DND-41 (cell line): ENCODE measurements at regions not wholly inside any gene's neighbourhood (a gene's known extent, or its start where the extent isn't known, plus 50 kb on each side); places are given as distances from the start of the nearest gene placed in this dataset.

ENCODE experiments used
- ATAC-seq: fragments of 200-7000 bp; cut with Tn5 transposase; 3 replicates; pipeline ENCODE4 v1.9.1; 2021; ENCODE audit warnings: low read depth; ENCODE audit not compliant: insufficient read depth
- DNase-seq: peaks from one replicate; pipeline ENCODE4 v3.0.0-alpha.2; 2020
- H2AFZ ChIP-seq: 2 replicates; pipeline ENCODE4 v1.6.0; 2012; ENCODE audit warnings: low read depth, low read length
- H3K27ac ChIP-seq: 2 replicates; pipeline ENCODE4 v1.5.1; 2012; ENCODE audit warnings: low read length, inconsistent platforms
- H3K27me3 ChIP-seq: fragments of 200-600 bp; sonication (generic); 2 replicates; pipeline ENCODE4 v1.6.0; 2012; ENCODE audit warnings: low read length, mild to moderate bottlenecking, inconsistent platforms; ENCODE audit not compliant: insufficient read depth, poor library complexity
- H3K36me3 ChIP-seq: 2 replicates; pipeline ENCODE4 v1.5.1; 2012; ENCODE audit warnings: low read length, inconsistent platforms; ENCODE audit not compliant: insufficient read depth
- H3K4me1 ChIP-seq: 2 replicates; pipeline ENCODE4 v1.5.1; 2012; ENCODE audit warnings: mild to moderate bottlenecking, low read length; ENCODE audit not compliant: insufficient read depth
- H3K4me2 ChIP-seq: 2 replicates; pipeline ENCODE4 v1.6.0; 2012; ENCODE audit warnings: mild to moderate bottlenecking, moderate library complexity, low read length, inconsistent platforms; ENCODE audit not compliant: insufficient read depth
- H3K4me3 ChIP-seq, 2 experiments: fragments of 200-600 bp in 1 of 2; shearing (Covaris generic) in 1 of 2; 2 replicates each; pipeline ENCODE4 v1.5.1; 2012 to 2016; ENCODE audit warnings: inconsistent platforms in 2 of 2, low read length in 2 of 2, mild to moderate bottlenecking in 2 of 2, low read depth in 1 of 2, moderate library complexity in 1 of 2
- H3K79me2 ChIP-seq: 2 replicates; pipeline ENCODE4 v1.6.0; 2012; ENCODE audit warnings: low read length, inconsistent platforms; ENCODE audit not compliant: insufficient read depth
- H3K9ac ChIP-seq: 2 replicates; pipeline ENCODE4 v1.6.0; 2012; ENCODE audit warnings: low read depth, mild to moderate bottlenecking, inconsistent platforms, low read length, moderate library complexity
- H3K9me3 ChIP-seq: 2 replicates; pipeline ENCODE4 v1.5.1; 2012; ENCODE audit warnings: low read length, moderate library complexity, mild to moderate bottlenecking, inconsistent platforms; ENCODE audit not compliant: insufficient read depth, severe bottlenecking
- H4K20me1 ChIP-seq: 2 replicates; pipeline ENCODE4 v1.6.0; 2012; ENCODE audit warnings: low read length; ENCODE audit not compliant: insufficient read depth
- CTCF ChIP-seq: IDR thresholded peaks from 2 replicates; pipeline ENCODE4 v1.5.1; 2012; ENCODE audit warnings: borderline replicate concordance, low read length, moderate library complexity, mild to moderate bottlenecking; ENCODE audit not compliant: poor library complexity, severe bottlenecking; ENCODE audit errors: extremely low read depth
- EZH2 ChIP-seq: IDR thresholded peaks from 3 replicates; pipeline ENCODE4 v1.6.1; 2012; ENCODE audit warnings: borderline replicate concordance, low read depth, mild to moderate bottlenecking, moderate library complexity, low read length, inconsistent platforms; ENCODE audit not compliant: severe bottlenecking

GRCh38 chr5:118009741-118010297 is 978.5 kb downstream of the DTWD2 start:
- H3K27me3 ChIP-seq: no peaks in the 10 kb centered on the region
- H4K20me1 ChIP-seq: no peaks in the 10 kb centered on the region
- no peak overlapping the region for H2AFZ ChIP-seq
- TF ChIP-seq CTCF (no peak), EZH2 (no peak)
- no peak overlapping the region for H3K4me3 ChIP-seq
- H3K27ac ChIP-seq: no peak overlapping the region
- ATAC-seq (no peak), DNase-seq (no peak)
- no peak overlapping the region for H3K9ac ChIP-seq
- no peak overlapping the region for H3K4me2 ChIP-seq
- H3K36me3 ChIP-seq: no peaks in the 10 kb centered on the region
- no peaks in the 10 kb centered on the region for H3K79me2 ChIP-seq
- H3K9me3 ChIP-seq: no peaks in the 10 kb centered on the region
- H3K4me1 ChIP-seq: no peaks in the 10 kb centered on the region

GRCh38 chr5:118008779-118009178 is 979.6 kb downstream of the DTWD2 start:
- Histone ChIP-seq H2AFZ (no peak overlapping the region), H3K27ac (no peak overlapping the region), H3K4me2 (no peak overlapping the region), H3K4me1 (no peaks in the 10 kb centered on the region), H3K36me3 (no peaks in the 10 kb centered on the region), H3K9me3 (no peaks in the 10 kb centered on the region), H3K79me2 (no peaks in the 10 kb centered on the region), H4K20me1 (no peaks in the 10 kb centered on the region), H3K9ac (no peak overlapping the region), H3K27me3 (no peaks in the 10 kb centered on the region), H3K4me3 (no peak overlapping the region)
- DNase-seq (no peak), ATAC-seq (no peak)
- TF ChIP-seq CTCF (no peak), EZH2 (no peak)

- no peak overlapping the region for H3K4me2 ChIP-seq
- no peak overlapping the region for H3K9ac ChIP-seq
- DNase-seq: no peak
- no peaks in the 10 kb centered on the region for H3K27me3 ChIP-seq
- H4K20me1 ChIP-seq: no peaks in the 10 kb centered on the region
- H2AFZ ChIP-seq: no peak overlapping the region
- no peak for ATAC-seq
- no peaks in the 10 kb centered on the region for H3K4me1 ChIP-seq
- H3K36me3 ChIP-seq: no peaks in the 10 kb centered on the region
- TF ChIP-seq EZH2: no peak
- no peak for TF ChIP-seq CTCF
- no peaks in the 10 kb centered on the region for H3K79me2 ChIP-seq
- no peak overlapping the region for H3K27ac ChIP-seq
- no peaks in the 10 kb centered on the region for H3K9me3 ChIP-seq
- no peak overlapping the region for H3K4me3 ChIP-seq
Observed at GRCh38 chr5:118007262-118007661, 981.1 kb downstream of the DTWD2 start.

- Histone ChIP-seq H3K27me3 (no peaks in the 10 kb centered on the region), H3K4me3 (no peak overlapping the region), H3K4me1 (no peaks in the 10 kb centered on the region), H3K27ac (no peak overlapping the region), H2AFZ (no peak overlapping the region), H3K36me3 (no peaks in the 10 kb centered on the region), H3K4me2 (no peak overlapping the region), H3K9me3 (no peaks in the 10 kb centered on the region), H3K9ac (no peak overlapping the region), H4K20me1 (no peaks in the 10 kb centered on the region), H3K79me2 (no peaks in the 10 kb centered on the region)
- ATAC-seq (no peak), DNase-seq (no peak)
- TF ChIP-seq CTCF: no peak
- no peak for TF ChIP-seq EZH2
Observed at GRCh38 chr5:118006219-118006618, 982.1 kb downstream of the DTWD2 start.
